SU-DHL-6 (cell line): ENCODE measurements at regions not wholly inside any gene's neighbourhood (a gene's known extent, or its start where the extent isn't known, plus 50 kb on each side); places are given as distances from the start of the nearest gene placed in this dataset.
A peak's percentile ranks its signal among the peaks of the same experiment; 100 is the strongest.

Experiments
- H2AFZ ChIP-seq: fragments of 200-600 bp; sonication (generic); 2 replicates; pipeline ENCODE4 v1.6.1; 2014; ENCODE audit warnings: low read depth, mild to moderate bottlenecking, moderate library complexity, mixed read lengths, antibody characterized with exemption, low read length; ENCODE audit not compliant: severe bottlenecking
- H3F3A ChIP-seq: fragments of 200-600 bp; shearing (Covaris generic); 2 replicates; pipeline ENCODE4 v1.6.0; 2016; ENCODE audit warnings: antibody characterized with exemption, mild to moderate bottlenecking; ENCODE audit not compliant: insufficient read depth
- H3K27ac ChIP-seq: fragments of 200-600 bp; sonication (generic); 2 replicates; pipeline ENCODE4 v1.5.1; 2016; ENCODE audit warnings: low read depth, mild to moderate bottlenecking, low read length, moderate library complexity, mixed read lengths
- H3K27me3 ChIP-seq: fragments of 200-600 bp; sonication (generic), shearing (Covaris generic); 2 replicates; pipeline ENCODE4 v1.6.0; 2014; ENCODE audit warnings: mild to moderate bottlenecking, low read length
- H3K36me3 ChIP-seq: fragments of 200-600 bp; sonication (generic); 2 replicates; pipeline ENCODE4 v1.6.1; 2014; ENCODE audit warnings: mild to moderate bottlenecking, low read length, mixed read lengths
- H3K4me2 ChIP-seq: fragments of 300-600, 200-600 bp; shearing (Covaris generic), sonication (generic); 2 replicates; pipeline ENCODE4 v1.6.0; 2014; ENCODE audit warnings: low read length, low read depth, mild to moderate bottlenecking; ENCODE audit not compliant: poor library complexity, severe bottlenecking
- H3K4me3 ChIP-seq: fragments of 200-600 bp; sonication (generic); 2 replicates; pipeline ENCODE4 v1.5.1; 2014; ENCODE audit warnings: antibody characterized with exemption, low read length, mild to moderate bottlenecking, mixed read lengths; ENCODE audit not compliant: insufficient read depth, poor library complexity, severe bottlenecking
- H3K79me2 ChIP-seq: fragments of 200-600 bp; sonication (generic); 2 replicates; pipeline ENCODE4 v1.6.1; 2014; ENCODE audit warnings: mild to moderate bottlenecking, low read length, moderate library complexity; ENCODE audit not compliant: insufficient read depth
- H3K9ac ChIP-seq: fragments of 200-600 bp; sonication (generic); 2 replicates; pipeline ENCODE4 v1.7.0; 2014; ENCODE audit warnings: mild to moderate bottlenecking, low read length
- H3K9me2 ChIP-seq: fragments of 200-600 bp; sonication (generic); replicated peaks from 2 replicates; pipeline ENCODE4 v1.6.1; 2014; ENCODE audit warnings: low read length; ENCODE audit not compliant: insufficient read depth
- H3K9me3 ChIP-seq: fragments of 200-600 bp; sonication (generic); 2 replicates; pipeline ENCODE4 v1.6.1; 2014; ENCODE audit warnings: low read length, mixed read lengths; ENCODE audit not compliant: insufficient read depth
- H4K20me1 ChIP-seq: fragments of 200-600 bp; sonication (generic); 2 replicates; pipeline ENCODE4 v1.6.1; 2014; ENCODE audit warnings: low read depth, mild to moderate bottlenecking, antibody characterized with exemption, low read length, moderate library complexity, mixed read lengths
- EZH2phosphoT487 ChIP-seq: fragments of 200-600 bp; sonication (generic), shearing (Covaris generic); conservative IDR thresholded peaks from 2 replicates; pipeline ENCODE4 v1.6.1; 2018; ENCODE audit warnings: mild to moderate bottlenecking, antibody characterized with exemption, low read length, moderate library complexity, mixed read lengths
- TF ChIP-seq, protein P1 (sequence below): fragments of 200-600 bp; sonication (generic); IDR thresholded peaks from one replicate; pipeline ENCODE4 v1.5.1; 2017; ENCODE audit warnings: antibody characterized with exemption, mild to moderate bottlenecking, low read length, moderate library complexity; ENCODE audit not compliant: insufficient read depth, poor library complexity, severe bottlenecking

GRCh38 chr12:85575120-85576096 lies 260.8 kb downstream of the RASSF9 start:
- Histone ChIP-seq H3F3A (no peaks in the 10 kb centered on the region), H3K4me2 (no peak overlapping the region), H3K9me2 (no peaks in the 10 kb centered on the region), H3K79me2 (no peaks in the 10 kb centered on the region), H3K9ac (no peak overlapping the region), H3K4me3 (no peak overlapping the region), H3K27ac (no peak overlapping the region), H3K9me3 (no peaks in the 10 kb centered on the region), H3K27me3 (no peaks in the 10 kb centered on the region), H3K36me3 (no peaks in the 10 kb centered on the region), H4K20me1 (no peaks in the 10 kb centered on the region), H2AFZ (no peak overlapping the region)
- no peak for TF ChIP-seq EZH2phosphoT487
- TF ChIP-seq, protein P1, sequence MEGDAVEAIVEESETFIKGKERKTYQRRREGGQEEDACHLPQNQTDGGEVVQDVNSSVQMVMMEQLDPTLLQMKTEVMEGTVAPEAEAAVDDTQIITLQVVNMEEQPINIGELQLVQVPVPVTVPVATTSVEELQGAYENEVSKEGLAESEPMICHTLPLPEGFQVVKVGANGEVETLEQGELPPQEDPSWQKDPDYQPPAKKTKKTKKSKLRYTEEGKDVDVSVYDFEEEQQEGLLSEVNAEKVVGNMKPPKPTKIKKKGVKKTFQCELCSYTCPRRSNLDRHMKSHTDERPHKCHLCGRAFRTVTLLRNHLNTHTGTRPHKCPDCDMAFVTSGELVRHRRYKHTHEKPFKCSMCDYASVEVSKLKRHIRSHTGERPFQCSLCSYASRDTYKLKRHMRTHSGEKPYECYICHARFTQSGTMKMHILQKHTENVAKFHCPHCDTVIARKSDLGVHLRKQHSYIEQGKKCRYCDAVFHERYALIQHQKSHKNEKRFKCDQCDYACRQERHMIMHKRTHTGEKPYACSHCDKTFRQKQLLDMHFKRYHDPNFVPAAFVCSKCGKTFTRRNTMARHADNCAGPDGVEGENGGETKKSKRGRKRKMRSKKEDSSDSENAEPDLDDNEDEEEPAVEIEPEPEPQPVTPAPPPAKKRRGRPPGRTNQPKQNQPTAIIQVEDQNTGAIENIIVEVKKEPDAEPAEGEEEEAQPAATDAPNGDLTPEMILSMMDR, result peak; percentile 56

DNA sequence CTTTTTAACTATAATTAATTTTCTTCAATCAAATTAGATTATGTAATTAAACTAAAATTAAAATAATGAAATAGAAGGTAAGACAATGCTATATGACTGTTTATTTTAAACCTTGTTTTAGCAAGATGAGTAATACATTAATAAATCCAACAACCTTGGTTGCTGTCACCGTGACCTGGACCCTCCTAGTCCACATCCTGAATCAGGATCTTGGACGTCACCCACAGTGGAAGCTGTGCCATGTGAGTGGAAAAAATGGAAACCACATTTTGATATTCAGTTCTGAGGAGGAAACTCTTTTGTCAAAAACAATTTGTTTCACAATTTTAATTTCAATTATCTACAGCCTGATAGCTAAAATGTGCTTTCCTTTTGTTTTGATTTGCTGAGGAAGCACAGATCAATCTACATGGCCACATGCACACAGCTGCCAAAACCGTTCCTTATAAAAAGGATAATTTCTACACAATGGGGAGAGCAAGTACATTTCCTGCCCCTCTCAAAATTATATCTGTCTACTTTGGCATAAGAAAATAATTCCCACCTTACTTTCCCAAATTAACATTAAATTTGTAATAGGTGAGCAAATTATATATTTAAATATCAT lies 255.5 kb downstream of the RASSF9 start:
- Histone ChIP-seq H3K27ac (no peak overlapping the region), H2AFZ (no peak overlapping the region), H3K4me3 (no peak overlapping the region), H3K9me3 (no peaks in the 10 kb centered on the region), H3K79me2 (no peaks in the 10 kb centered on the region), H3K9me2 (no peaks in the 10 kb centered on the region), H3K27me3 (no peaks in the 10 kb centered on the region), H3K9ac (no peak overlapping the region), H3K36me3 (no peaks in the 10 kb centered on the region), H3K4me2 (no peak overlapping the region), H4K20me1 (no peaks in the 10 kb centered on the region), H3F3A (no peaks in the 10 kb centered on the region)
- TF ChIP-seq, protein P1, result no peak
- no peak for TF ChIP-seq EZH2phosphoT487

DNA sequence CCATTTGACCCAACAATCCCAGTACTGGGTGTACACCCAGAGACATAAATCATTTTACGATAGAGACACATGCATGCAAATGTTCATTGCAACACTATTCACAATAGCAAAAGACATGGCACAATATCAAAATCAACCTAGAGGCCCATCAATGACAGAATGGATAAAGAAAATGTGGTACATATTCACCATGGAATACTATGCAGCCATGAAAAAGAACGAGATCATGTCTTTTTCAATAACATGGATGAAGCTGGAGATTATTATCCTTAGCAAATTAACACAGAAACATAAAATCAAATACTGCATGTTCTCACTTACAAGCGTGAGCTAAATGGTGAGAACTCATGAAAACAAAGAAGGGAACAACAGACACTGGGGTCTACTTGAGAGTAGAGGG lies 249.1 kb downstream of the RASSF9 start:
- Histone ChIP-seq H3K9me2 (no peaks in the 10 kb centered on the region), H3K79me2 (no peaks in the 10 kb centered on the region), H3K4me3 (no peak overlapping the region), H3K36me3 (no peaks in the 10 kb centered on the region), H3K9ac (no peak overlapping the region), H3F3A (no peaks in the 10 kb centered on the region), H2AFZ (no peak overlapping the region), H4K20me1 (no peaks in the 10 kb centered on the region), H3K27me3 (no peaks in the 10 kb centered on the region), H3K4me2 (no peak overlapping the region), H3K27ac (no peak overlapping the region), H3K9me3 (no peaks in the 10 kb centered on the region)
- no peak for TF ChIP-seq EZH2phosphoT487
- TF ChIP-seq, protein P1, result no peak
